B cell (primary cell): ENCODE measurements at regions not wholly inside any gene's neighbourhood (a gene's known extent, or its start where the extent isn't known, plus 50 kb on each side); places are given as distances from the start of the nearest gene placed in this dataset.

ENCODE experiments used
- ATAC-seq: fragments of 200-7000 bp; cut with Tn5 transposase; one replicate; pipeline ENCODE4 v1.10.0; 2021; ENCODE audit warnings: low read depth, mild to moderate bottlenecking, moderate number of reproducible peaks, moderate library complexity
- CTCF ChIA-PET: fragments of 350-600 bp; sonication (Branson Sonifier 250); formaldehyde crosslinking; loops from one replicate; lab custom pipeline; 2021; ENCODE audit warnings: antibody characterized with exemption, inconsistent platforms; lab: Charles Lee
- POLR2A ChIA-PET: fragments of 350-600 bp; sonication (Branson Sonifier 250); formaldehyde crosslinking; loops from one replicate; lab custom pipeline; 2021; ENCODE audit warnings: antibody characterized with exemption; lab: Charles Lee
- DNase-seq: peaks from one replicate; pipeline ENCODE4 v3.0.0; 2013
- H2AFZ ChIP-seq: 2 replicates; pipeline ENCODE4 v1.6.1; 2012; ENCODE audit warnings: mild to moderate bottlenecking, low read depth, low read length; ENCODE audit not compliant: insufficient read depth, poor library complexity, severe bottlenecking
- H3K27ac ChIP-seq, 2 donors: 1 replicate in 1 of 2; 2 replicates in 1 of 2; pipeline ENCODE4 v1.5.1; 2012 to 2013; ENCODE audit warnings: low read length in 2 of 2, mild to moderate bottlenecking in 2 of 2, moderate library complexity in 1 of 2
- H3K27me3 ChIP-seq, 4 experiments: fragments of 200-600 bp in 1 of 4; sonication (generic) in 1 of 4; replicated peaks in 1 of 4; 1 replicate in 2 of 4; 2 replicates in 2 of 4; pipeline versions ENCODE4 v1.6.1 to v1.7.0; 2013 to 2016; ENCODE audit warnings: low read length in 3 of 4, mild to moderate bottlenecking in 2 of 4, mixed read lengths in 1 of 4, moderate library complexity in 1 of 4; ENCODE audit not compliant: insufficient read depth in 4 of 4, control insufficient read depth in 3 of 4; ENCODE audit errors: control extremely low read depth in 1 of 4
- H3K36me3 ChIP-seq, 2 experiments: replicated peaks in 1 of 2; 1 replicate in 1 of 2; 2 replicates in 1 of 2; pipeline versions ENCODE4 v1.6.1 to v1.7.1; 2013; ENCODE audit warnings: low read length in 1 of 2; ENCODE audit not compliant: insufficient read depth in 2 of 2, control insufficient read depth in 1 of 2; ENCODE audit errors: control extremely low read depth in 1 of 2, extremely low read depth in 1 of 2
- H3K4me1 ChIP-seq, 2 donors: fragments of 200-600 bp in 1 of 2; sonication (generic) in 1 of 2; 1 replicate in 1 of 2; 2 replicates in 1 of 2; pipeline versions ENCODE4 v1.5.1 to v1.6.1; 2013 to 2017; ENCODE audit warnings: low read length in 2 of 2; ENCODE audit not compliant: control insufficient read depth in 2 of 2, insufficient read depth in 2 of 2
- H3K4me2 ChIP-seq: replicated peaks from 2 replicates; pipeline ENCODE3; 2012; ENCODE audit warnings: mild to moderate bottlenecking, low read depth, low read length; ENCODE audit not compliant: poor library complexity, severe bottlenecking
- H3K4me3 ChIP-seq, 5 experiments: fragments of 200-600 bp in 1 of 5; sonication (generic) in 1 of 5; 1 replicate in 3 of 5; 2 replicates in 2 of 5; pipeline versions ENCODE4 v1.5.1 to v1.7.0; 2011 to 2016; ENCODE audit warnings: low read length in 4 of 5, mild to moderate bottlenecking in 4 of 5, low read depth in 2 of 5, control low read depth in 1 of 5, moderate library complexity in 1 of 5; ENCODE audit not compliant: insufficient read depth in 1 of 5; ENCODE audit errors: control extremely low read depth in 1 of 5, extremely low read depth in 1 of 5
- H3K79me2 ChIP-seq: fragments of 200-600 bp; sonication (generic); one replicate; pipeline ENCODE4 v1.6.0; 2016; ENCODE audit warnings: low read length; ENCODE audit not compliant: control insufficient read depth, insufficient read depth
- H3K9ac ChIP-seq: fragments of 200-600 bp; sonication (generic); 2 replicates; pipeline ENCODE4 v1.6.1; 2017; ENCODE audit warnings: mild to moderate bottlenecking, low read length, moderate library complexity
- H3K9me3 ChIP-seq, 3 donors: one replicate each; pipeline versions ENCODE4 v1.6.1 to v1.7.1; 2013; ENCODE audit warnings: low read length in 2 of 3; ENCODE audit not compliant: control insufficient read depth in 2 of 3, insufficient read depth in 1 of 3; ENCODE audit errors: control extremely low read depth in 1 of 3
- H4K20me1 ChIP-seq: 2 replicates; pipeline ENCODE4 v1.6.0; 2012; ENCODE audit warnings: mild to moderate bottlenecking, low read length; ENCODE audit not compliant: insufficient read depth, control insufficient read depth, poor library complexity, severe bottlenecking
- H3K27ac Mint-ChIP-seq: one replicate; pipeline ENCODE4 v1.8.0; 2021; ENCODE audit warnings: mixed read lengths
- H3K27me3 Mint-ChIP-seq: one replicate; pipeline ENCODE4 v1.8.0; 2021; ENCODE audit warnings: mixed read lengths
- H3K4me1 Mint-ChIP-seq: one replicate; pipeline ENCODE4 v1.8.0; 2021; ENCODE audit warnings: mixed read lengths
- H3K4me3 Mint-ChIP-seq: one replicate; pipeline ENCODE4 v1.8.0; 2021; ENCODE audit warnings: mixed read lengths
- H3K9me3 Mint-ChIP-seq: one replicate; pipeline ENCODE4 v1.8.0; 2022; ENCODE audit warnings: mixed read lengths; ENCODE audit not compliant: insufficient read depth
- EZH2 ChIP-seq: IDR thresholded peaks from 2 replicates; pipeline ENCODE4 v1.6.1; 2012; ENCODE audit warnings: borderline replicate concordance, low read depth, mild to moderate bottlenecking, moderate library complexity, low read length; ENCODE audit not compliant: insufficient read depth, poor library complexity, severe bottlenecking
- WGBS: methylation state at CpG from one replicate; pipeline ENCODE4 v1.1.5; 2013; ENCODE audit warnings: missing lambda C conversion rate; ENCODE audit not compliant: insufficient coverage; 5-methylcytosine and 5-hydroxymethylcytosine counted together
- intact Hi-C: fragments of 100-400 bp; cut with micrococcal nuclease; formaldehyde crosslinking; loops from one replicate; pipeline ENCODE4 v1.10.0; 2022
- TF ChIP-seq, protein P1 (sequence below): fragments of 200-600 bp; IDR thresholded peaks from one replicate; pipeline ENCODE4 v1.8.0; 2022; ENCODE audit warnings: antibody characterized with exemption, mild to moderate bottlenecking

GRCh38 chr21:17189963-17190362 is 322.9 kb upstream of the CXADR start:
- CTCF ChIA-PET = no interaction called here
- Mint-ChIP-seq H3K4me1 (no peaks in the 10 kb centered on the region), H3K9me3 (peaks cover 17% of the 10 kb centered on the region), H3K4me3 (no peak overlapping the region), H3K27ac (no peak overlapping the region), H3K27me3 (no peaks in the 10 kb centered on the region)
- no CpG with 5 or more reads among the region's 2 CpGs for WGBS
- TF ChIP-seq, protein P1, sequence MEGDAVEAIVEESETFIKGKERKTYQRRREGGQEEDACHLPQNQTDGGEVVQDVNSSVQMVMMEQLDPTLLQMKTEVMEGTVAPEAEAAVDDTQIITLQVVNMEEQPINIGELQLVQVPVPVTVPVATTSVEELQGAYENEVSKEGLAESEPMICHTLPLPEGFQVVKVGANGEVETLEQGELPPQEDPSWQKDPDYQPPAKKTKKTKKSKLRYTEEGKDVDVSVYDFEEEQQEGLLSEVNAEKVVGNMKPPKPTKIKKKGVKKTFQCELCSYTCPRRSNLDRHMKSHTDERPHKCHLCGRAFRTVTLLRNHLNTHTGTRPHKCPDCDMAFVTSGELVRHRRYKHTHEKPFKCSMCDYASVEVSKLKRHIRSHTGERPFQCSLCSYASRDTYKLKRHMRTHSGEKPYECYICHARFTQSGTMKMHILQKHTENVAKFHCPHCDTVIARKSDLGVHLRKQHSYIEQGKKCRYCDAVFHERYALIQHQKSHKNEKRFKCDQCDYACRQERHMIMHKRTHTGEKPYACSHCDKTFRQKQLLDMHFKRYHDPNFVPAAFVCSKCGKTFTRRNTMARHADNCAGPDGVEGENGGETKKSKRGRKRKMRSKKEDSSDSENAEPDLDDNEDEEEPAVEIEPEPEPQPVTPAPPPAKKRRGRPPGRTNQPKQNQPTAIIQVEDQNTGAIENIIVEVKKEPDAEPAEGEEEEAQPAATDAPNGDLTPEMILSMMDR = no peak
- TF ChIP-seq EZH2 = no peak
- no peaks in the 10 kb centered on the region for H4K20me1 ChIP-seq
- DNase-seq (no peak), ATAC-seq (no peak)
- POLR2A ChIA-PET = no interaction called here
- H2AFZ ChIP-seq = no peak overlapping the region
- intact Hi-C loops = no loop called here
- no peaks in the 10 kb centered on the region for H3K79me2 ChIP-seq
- no peaks in the 10 kb centered on the region for H3K4me1 ChIP-seq
- H3K36me3 ChIP-seq = no peaks in the 10 kb centered on the region
- peaks cover 0 to 20% (median 0%) of the 10 kb centered on the region in 3 donors for H3K9me3 ChIP-seq
- no peak overlapping the region for H3K4me3 ChIP-seq
- no peak overlapping the region for H3K27ac ChIP-seq
- H3K4me2 ChIP-seq = no peak overlapping the region
- no peaks in the 10 kb centered on the region for H3K27me3 ChIP-seq
- H3K9ac ChIP-seq = no peak overlapping the region

- no peak overlapping the region for H3K4me2 ChIP-seq
- Mint-ChIP-seq H3K27ac (no peak overlapping the region), H3K4me1 (no peaks in the 10 kb centered on the region), H3K4me3 (no peak overlapping the region), H3K9me3 (peaks cover 17% of the 10 kb centered on the region), H3K27me3 (no peaks in the 10 kb centered on the region)
- TF ChIP-seq, protein P1 = no peak
- TF ChIP-seq EZH2 = no peak
- H3K4me1 ChIP-seq = no peaks in the 10 kb centered on the region
- no peak overlapping the region for H3K27ac ChIP-seq
- H3K9ac ChIP-seq = no peak overlapping the region
- no peaks in the 10 kb centered on the region for H3K79me2 ChIP-seq
- peaks cover 0 to 15% (median 0%) of the 10 kb centered on the region in 3 donors for H3K9me3 ChIP-seq
- no peaks in the 10 kb centered on the region for H4K20me1 ChIP-seq
- H2AFZ ChIP-seq = no peak overlapping the region
- ChIA-PET POLR2A (no interaction called here), CTCF (no interaction called here)
- intact Hi-C loops = no loop called here
- no peaks in the 10 kb centered on the region for H3K36me3 ChIP-seq
- ATAC-seq = no peak
- WGBS = 92% methylated on average over 1 of the region's 1 CpG
- no peak overlapping the region for H3K4me3 ChIP-seq
- DNase-seq = no peak
- no peaks in the 10 kb centered on the region for H3K27me3 ChIP-seq
Observed at GRCh38 chr21:17191346-17191993, 321.4 kb upstream of the CXADR start.
